Mesenchymal stem cell (in vitro differentiated cells and primary cell): ENCODE measurements at regions not wholly inside any gene's neighbourhood (a gene's known extent, or its start where the extent isn't known, plus 50 kb on each side); places are given as distances from the start of the nearest gene placed in this dataset.
"Not testable (repeated sequence)": the region's sequence is repeated elsewhere in the genome, so short reads cannot be mapped to it uniquely, and the experiment has no call there.

Experiments
- DNase-seq: peaks from one replicate; pipeline ENCODE4 v3.0.0-alpha.2; 2013
- H2AFZ ChIP-seq: one replicate; pipeline ENCODE4 v1.6.1; 2013; ENCODE audit warnings: low read depth, mild to moderate bottlenecking, control low read depth, inconsistent platforms, low read length, moderate library complexity
- H2AK5ac ChIP-seq: 2 replicates; pipeline ENCODE4 v1.6.1; 2013; ENCODE audit warnings: low read length, moderate library complexity, mild to moderate bottlenecking, inconsistent platforms; ENCODE audit not compliant: severe bottlenecking
- H2BK120ac ChIP-seq: one replicate; pipeline ENCODE4 v1.6.1; 2013; ENCODE audit warnings: low read depth, mild to moderate bottlenecking, inconsistent platforms, low read length, moderate library complexity
- H2BK12ac ChIP-seq, 2 experiments: one replicate each; pipeline ENCODE4 v1.6.1; 2013; ENCODE audit warnings: inconsistent platforms in 2 of 2, low read length in 2 of 2, mild to moderate bottlenecking in 2 of 2, moderate library complexity in 2 of 2, control low read depth in 1 of 2
- H2BK15ac ChIP-seq: one replicate; pipeline ENCODE4 v1.6.1; 2013; ENCODE audit warnings: mild to moderate bottlenecking, low read depth, inconsistent platforms; ENCODE audit not compliant: poor library complexity, severe bottlenecking
- H2BK5ac ChIP-seq: 2 replicates; pipeline ENCODE4 v1.6.1; 2013; ENCODE audit warnings: low read depth, mild to moderate bottlenecking, low read length, control low read depth, inconsistent platforms; ENCODE audit not compliant: poor library complexity, severe bottlenecking
- H3K14ac ChIP-seq, 2 experiments: one replicate each; pipeline ENCODE4 v1.6.1; 2013; ENCODE audit warnings: inconsistent platforms in 2 of 2, low read length in 2 of 2, control low read depth in 1 of 2, mild to moderate bottlenecking in 1 of 2, moderate library complexity in 1 of 2
- H3K18ac ChIP-seq, 2 experiments: one replicate each; pipeline ENCODE4 v1.6.1; 2013; ENCODE audit warnings: inconsistent platforms in 2 of 2, low read length in 2 of 2, control low read depth in 1 of 2, low read depth in 1 of 2, mild to moderate bottlenecking in 1 of 2
- H3K23ac ChIP-seq, 2 experiments: one replicate each; pipeline ENCODE4 v1.6.1; 2013; ENCODE audit warnings: inconsistent platforms in 2 of 2, low read length in 2 of 2, mild to moderate bottlenecking in 2 of 2, moderate library complexity in 2 of 2, control low read depth in 1 of 2
- H3K27ac ChIP-seq: 2 replicates; pipeline ENCODE4 v1.5.1; 2013; ENCODE audit warnings: mild to moderate bottlenecking, moderate library complexity, low read length, control low read depth, inconsistent platforms; ENCODE audit not compliant: poor library complexity, severe bottlenecking
- H3K27me3 ChIP-seq, 2 experiments: 2 replicates each; pipeline versions ENCODE4 v1.6.1 to v1.7.0; 2013; ENCODE audit warnings: low read length in 2 of 2, mild to moderate bottlenecking in 2 of 2, moderate library complexity in 2 of 2, control low read depth in 1 of 2, inconsistent platforms in 1 of 2; ENCODE audit not compliant: control insufficient read depth in 1 of 2, insufficient read depth in 1 of 2
- H3K36me3 ChIP-seq, 2 experiments: 2 replicates each; pipeline versions ENCODE4 v1.6.1 to v1.7.0; 2013; ENCODE audit warnings: low read length in 2 of 2, control low read depth in 1 of 2, inconsistent platforms in 1 of 2, low read depth in 1 of 2, mild to moderate bottlenecking in 1 of 2; ENCODE audit not compliant: insufficient read depth in 2 of 2, control insufficient read depth in 1 of 2
- H3K4ac ChIP-seq, 2 experiments: one replicate each; pipeline ENCODE4 v1.6.1; 2013; ENCODE audit warnings: inconsistent platforms in 2 of 2, low read length in 2 of 2, mild to moderate bottlenecking in 2 of 2, moderate library complexity in 2 of 2, control low read depth in 1 of 2, low read depth in 1 of 2
- H3K4me1 ChIP-seq: 2 replicates; pipeline ENCODE4 v1.6.1; 2013; ENCODE audit warnings: low read depth, low read length, control low read depth; ENCODE audit not compliant: control insufficient read depth, insufficient read depth
- H3K4me2 ChIP-seq: 2 replicates; pipeline ENCODE4 v1.6.1; 2013; ENCODE audit warnings: low read length, mild to moderate bottlenecking, inconsistent platforms; ENCODE audit not compliant: poor library complexity, severe bottlenecking
- H3K4me3 ChIP-seq, 2 experiments: 2 replicates each; pipeline versions ENCODE4 v1.5.1 to v1.7.0; 2013; ENCODE audit warnings: low read length in 2 of 2, mild to moderate bottlenecking in 2 of 2, control low read depth in 1 of 2, low read depth in 1 of 2; ENCODE audit not compliant: insufficient read depth in 1 of 2
- H3K79me1 ChIP-seq: replicated peaks from 2 replicates; pipeline ENCODE4 v1.6.1; 2013; ENCODE audit warnings: mild to moderate bottlenecking, control low read depth, low read length, inconsistent platforms; ENCODE audit not compliant: poor library complexity, severe bottlenecking
- H3K9ac ChIP-seq: 2 replicates; pipeline ENCODE4 v1.7.0; 2013; ENCODE audit warnings: mild to moderate bottlenecking, low read length, moderate library complexity
- H3K9me3 ChIP-seq: 2 replicates; pipeline ENCODE4 v1.7.0; 2013; ENCODE audit warnings: mild to moderate bottlenecking, low read length; ENCODE audit not compliant: control insufficient read depth
- H4K8ac ChIP-seq: one replicate; pipeline ENCODE4 v1.6.1; 2013; ENCODE audit warnings: inconsistent platforms, mild to moderate bottlenecking, low read length, moderate library complexity
- H4K91ac ChIP-seq: one replicate; pipeline ENCODE4 v1.6.1; 2013; ENCODE audit warnings: mild to moderate bottlenecking, low read length, inconsistent platforms
- WGBS: methylation state at CpG from one replicate; pipeline ENCODE4 v1.1.7; 2013; ENCODE audit warnings: mixed read lengths; 5-methylcytosine and 5-hydroxymethylcytosine counted together

DNA sequence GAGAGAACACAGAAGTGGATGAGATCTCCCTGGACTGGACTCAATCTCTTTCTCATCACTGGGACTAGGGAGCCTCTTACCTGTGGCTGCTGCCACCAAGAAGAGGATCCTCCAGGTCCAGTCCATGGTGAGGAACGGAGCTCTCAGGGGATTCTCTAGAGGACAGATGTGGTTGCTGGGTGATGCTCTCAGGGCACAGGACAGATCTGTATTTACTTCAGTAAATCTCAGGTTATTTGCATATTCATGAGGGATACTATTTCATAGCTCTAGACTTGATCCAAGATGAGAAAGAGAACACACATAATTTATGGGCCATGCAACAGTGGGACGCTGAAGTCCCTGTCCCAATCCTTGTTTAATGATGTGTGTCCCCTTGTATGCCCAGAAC, 460.5 kb downstream of the TMEM121 start:
- Histone ChIP-seq H2BK12ac (no peak overlapping the region), H3K14ac (no peak overlapping the region), H4K8ac (no peak overlapping the region), H2BK5ac (no peak overlapping the region), H3K23ac (no peak overlapping the region), H3K4me2 (no peak overlapping the region), H2BK120ac (no peak overlapping the region), H3K36me3 (no peaks in the 10 kb centered on the region), H3K9ac (no peak overlapping the region), H3K27ac (no peak overlapping the region), H3K27me3 (no peaks in the 10 kb centered on the region), H3K4ac (no peak overlapping the region), H3K4me3 (no peak overlapping the region), H4K91ac (no peak overlapping the region), H3K79me1 (no peaks in the 10 kb centered on the region), H2AFZ (no peak overlapping the region), H3K9me3 (no peaks in the 10 kb centered on the region), H3K4me1 (no peaks in the 10 kb centered on the region), H2AK5ac (no peak overlapping the region), H3K18ac (no peak overlapping the region), H2BK15ac (no peak overlapping the region)
- WGBS: 36% methylated on average over 2 of the region's 2 CpGs
- DNase-seq: no peak

GRCh38 chr14:105987563-105987962, 461.2 kb downstream of the TMEM121 start:
- WGBS: 38% methylated on average over 4 of the region's 4 CpGs
- no peaks in the 10 kb centered on the region for H3K36me3 ChIP-seq
- H3K79me1 ChIP-seq: no peaks in the 10 kb centered on the region
- no peak overlapping the region for H3K4me3 ChIP-seq
- H2BK15ac ChIP-seq: no peak overlapping the region
- H2BK5ac ChIP-seq: no peak overlapping the region
- no peak overlapping the region for H3K4ac ChIP-seq
- no peak overlapping the region for H2BK12ac ChIP-seq
- H3K9me3 ChIP-seq: no peaks in the 10 kb centered on the region
- H2AFZ ChIP-seq: no peak overlapping the region
- no peak overlapping the region for H3K27ac ChIP-seq
- no peaks in the 10 kb centered on the region for H3K27me3 ChIP-seq
- H3K14ac ChIP-seq: no peak overlapping the region
- no peak for DNase-seq
- H4K91ac ChIP-seq: no peak overlapping the region
- H2BK120ac ChIP-seq: no peak overlapping the region
- no peak overlapping the region for H4K8ac ChIP-seq
- H3K23ac ChIP-seq: no peak overlapping the region
- no peak overlapping the region for H3K9ac ChIP-seq
- H2AK5ac ChIP-seq: no peak overlapping the region
- H3K18ac ChIP-seq: no peak overlapping the region
- H3K4me2 ChIP-seq: no peak overlapping the region
- H3K4me1 ChIP-seq: no peaks in the 10 kb centered on the region

DNA sequence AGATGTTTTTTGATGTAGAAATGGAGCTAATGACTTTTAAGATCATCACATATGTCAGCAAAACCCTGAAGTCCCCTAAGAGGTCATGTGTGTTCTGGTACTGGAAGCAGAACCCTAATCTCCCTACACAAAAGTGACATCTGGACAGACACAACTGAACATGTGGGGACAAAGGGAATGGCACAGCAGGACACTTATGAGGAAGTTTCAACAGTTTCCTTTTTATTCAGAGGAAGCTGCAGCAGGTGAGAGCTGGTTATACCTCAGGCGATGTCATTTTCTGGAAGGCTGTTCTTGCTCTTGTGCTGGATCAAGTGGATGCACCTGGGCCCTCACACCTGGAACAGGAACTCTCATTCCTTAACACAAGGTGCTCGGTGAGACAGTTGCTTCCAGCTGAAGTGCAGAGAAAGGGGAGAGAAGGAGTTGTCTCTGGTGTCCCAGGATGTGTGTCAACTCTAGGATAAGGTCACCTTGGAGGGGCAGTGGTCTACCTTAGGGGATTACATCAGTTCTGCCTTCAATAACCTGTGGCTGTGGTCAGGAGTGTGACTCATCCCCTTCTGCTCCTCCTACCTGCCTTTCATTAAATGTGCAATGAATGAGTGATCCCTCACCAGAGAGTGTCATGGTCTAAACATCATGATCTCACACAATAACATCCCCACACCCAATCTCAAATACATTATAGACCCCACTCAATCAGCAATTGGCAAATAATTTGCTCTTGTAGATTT, 463.4 kb downstream of the TMEM121 start:
- Histone ChIP-seq H3K14ac (no peak overlapping the region), H3K27ac (no peak overlapping the region), H2BK120ac (no peak overlapping the region), H3K23ac (no peak overlapping the region), H3K4ac (no peak overlapping the region), H3K18ac (no peak overlapping the region), H2BK5ac (no peak overlapping the region), H4K91ac (no peak overlapping the region), H3K4me2 (no peak overlapping the region), H2BK15ac (no peak overlapping the region), H2AK5ac (no peak overlapping the region), H2AFZ (no peak overlapping the region), H3K9me3 (no peaks in the 10 kb centered on the region), H3K9ac (no peak overlapping the region), H3K79me1 (no peaks in the 10 kb centered on the region), H2BK12ac (no peak overlapping the region), H3K4me3 (no peak overlapping the region), H3K36me3 (no peaks in the 10 kb centered on the region), H3K27me3 (no peaks in the 10 kb centered on the region), H4K8ac (no peak overlapping the region), H3K4me1 (no peaks in the 10 kb centered on the region)
- no peak for DNase-seq
- 50% methylated on average over 2 of the region's 2 CpGs for WGBS

DNA sequence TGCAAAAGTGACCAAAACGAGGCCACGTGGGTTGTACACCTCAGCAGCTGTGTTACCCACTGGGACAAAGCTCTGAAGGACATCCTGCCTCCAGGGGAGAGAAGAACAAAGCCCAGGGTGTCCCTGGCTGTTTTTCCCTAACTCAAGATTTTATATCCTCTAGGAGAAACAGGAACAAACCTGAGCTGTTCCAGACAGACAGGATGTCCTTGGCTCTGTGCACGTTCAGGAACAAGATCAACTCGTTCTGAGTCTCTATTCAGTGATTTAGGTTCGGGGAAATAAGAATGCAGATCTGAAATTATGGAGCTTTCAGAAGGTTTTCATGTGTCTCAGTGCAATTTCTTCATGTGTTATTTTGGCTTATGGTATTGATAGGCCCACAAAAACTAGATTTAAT, 465.3 kb downstream of the TMEM121 start:
- H3K27me3 ChIP-seq, H4K91ac ChIP-seq, H2BK5ac ChIP-seq, H3K27ac ChIP-seq, H3K4me2 ChIP-seq, H3K9ac ChIP-seq, H4K8ac ChIP-seq, H2BK15ac ChIP-seq, H3K4ac ChIP-seq, H2BK120ac ChIP-seq, H3K23ac ChIP-seq, H3K14ac ChIP-seq, H3K18ac ChIP-seq, DNase-seq, H2BK12ac ChIP-seq, H3K9me3 ChIP-seq, H3K4me1 ChIP-seq, H3K79me1 ChIP-seq, H2AK5ac ChIP-seq, H3K36me3 ChIP-seq, H2AFZ ChIP-seq, H3K4me3 ChIP-seq: not testable (repeated sequence)
- 9% methylated on average over 5 of the region's 5 CpGs for WGBS
